HG03175 (cell line): ENCODE measurements at regions not wholly inside any gene's neighbourhood (a gene's known extent, or its start where the extent isn't known, plus 50 kb on each side); places are given as distances from the start of the nearest gene placed in this dataset.
A peak's percentile ranks its signal among the peaks of the same experiment; 100 is the strongest.
"Not testable (repeated sequence)": the region's sequence is repeated elsewhere in the genome, so short reads cannot be mapped to it uniquely, and the experiment has no call there.

ENCODE experiments used
- ATAC-seq: cut with Tn5 transposase; IDR thresholded peaks from one replicate; pipeline ENCODE4 v1.9.1; 2021; ENCODE audit warnings: mild to moderate bottlenecking, moderate library complexity; ENCODE audit not compliant: unreplicated experiment

GRCh38 chr4:105022811-105023667, 123.6 kb upstream of the TET2 start:
- no peak for ATAC-seq

DNA sequence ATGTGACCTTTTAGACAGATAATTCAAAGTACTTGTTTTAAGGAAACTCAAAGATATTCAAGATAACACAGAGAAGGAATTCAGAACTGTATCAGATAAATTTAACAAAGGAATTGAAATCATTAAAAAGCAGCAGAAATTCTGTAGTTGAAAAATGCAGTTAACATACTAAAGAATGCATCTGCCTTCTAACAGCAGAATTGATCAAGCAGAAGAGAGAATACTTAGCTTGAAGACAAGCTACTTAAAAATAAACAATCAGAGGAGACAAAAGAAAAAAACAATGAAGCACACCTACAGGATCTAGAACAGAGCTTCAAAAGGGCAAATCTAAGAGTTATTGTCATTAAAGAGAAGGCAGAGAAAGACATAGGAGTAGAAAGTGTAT, 123.0 kb upstream of the TET2 start:
- no peak for ATAC-seq

- no peak for ATAC-seq
Measured at GRCh38 chr4:105025263-105026017, 121.2 kb upstream of the TET2 start.

- ATAC-seq: no peak
Measured at GRCh38 chr4:105036991-105037390, 109.7 kb upstream of the TET2 start.

- ATAC-seq: no peak
Measured at GRCh38 chr4:105042451-105042850, 104.2 kb upstream of the TET2 start.

GRCh38 chr4:105050896-105051295, 95.8 kb upstream of the TET2 start:
- no peak for ATAC-seq

DNA sequence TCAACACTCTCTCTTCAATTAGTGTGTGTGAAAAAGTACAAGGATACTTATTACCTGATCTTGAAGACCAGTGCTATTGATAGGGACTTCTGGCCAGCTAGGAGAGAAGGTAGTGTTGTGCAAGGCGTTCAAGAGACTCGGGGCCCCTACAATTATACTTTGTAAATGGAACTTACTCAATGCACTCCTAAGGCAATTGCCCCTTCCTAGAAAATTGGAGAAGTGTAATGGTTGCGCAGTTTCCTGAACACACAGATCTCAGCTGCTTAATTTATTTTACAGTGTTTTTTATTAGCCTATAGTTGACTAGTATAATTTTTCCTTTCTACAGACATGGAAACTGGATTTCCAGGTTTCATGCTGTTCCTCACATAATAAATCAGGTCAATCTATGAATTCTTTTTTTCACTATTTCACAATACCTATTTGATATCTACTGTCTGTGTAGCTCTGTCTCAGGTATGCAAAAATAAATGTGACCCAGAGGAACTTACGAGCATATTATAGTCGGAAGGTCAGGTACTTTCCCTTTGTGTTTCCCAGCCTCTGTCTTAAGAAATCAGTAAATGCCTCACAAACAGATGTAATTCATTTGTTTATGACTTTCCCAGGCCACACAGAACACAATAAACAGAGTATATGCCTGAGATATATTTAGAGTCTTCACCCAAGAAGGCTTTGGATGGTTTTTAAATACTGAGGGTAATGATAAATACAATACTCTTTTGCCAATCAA, 89.1 kb upstream of the TET2 start:
- no peak for ATAC-seq

DNA sequence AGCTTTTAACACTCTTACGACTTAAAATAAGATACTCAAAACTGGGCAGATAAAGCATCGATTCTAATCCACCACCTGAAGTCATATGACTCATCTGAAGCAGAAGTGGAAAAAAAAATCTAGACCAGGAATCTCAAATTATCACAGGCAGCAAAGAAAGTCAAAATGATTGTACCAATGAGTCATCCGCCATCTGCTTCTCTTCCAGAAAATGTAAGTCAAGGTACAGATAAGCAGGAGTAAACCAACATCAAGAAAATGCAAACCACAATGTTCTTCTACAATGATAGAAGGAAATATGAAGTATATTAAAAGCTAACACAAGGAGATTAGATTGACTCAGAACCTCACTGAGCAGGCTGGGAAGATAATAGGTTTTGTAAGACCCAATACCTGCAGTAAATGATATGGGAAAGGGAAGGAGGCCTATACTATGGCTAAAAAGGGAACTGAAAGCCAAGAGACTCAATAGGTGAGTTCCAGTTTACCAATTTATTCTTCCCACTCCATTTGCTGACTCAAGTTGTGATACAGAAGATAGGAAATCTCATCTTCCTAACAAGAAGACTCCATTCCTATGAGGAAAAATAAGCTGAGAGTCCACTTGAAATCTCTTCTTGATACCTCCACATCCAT, 88.4 kb upstream of the TET2 start:
- ATAC-seq: no peak

DNA sequence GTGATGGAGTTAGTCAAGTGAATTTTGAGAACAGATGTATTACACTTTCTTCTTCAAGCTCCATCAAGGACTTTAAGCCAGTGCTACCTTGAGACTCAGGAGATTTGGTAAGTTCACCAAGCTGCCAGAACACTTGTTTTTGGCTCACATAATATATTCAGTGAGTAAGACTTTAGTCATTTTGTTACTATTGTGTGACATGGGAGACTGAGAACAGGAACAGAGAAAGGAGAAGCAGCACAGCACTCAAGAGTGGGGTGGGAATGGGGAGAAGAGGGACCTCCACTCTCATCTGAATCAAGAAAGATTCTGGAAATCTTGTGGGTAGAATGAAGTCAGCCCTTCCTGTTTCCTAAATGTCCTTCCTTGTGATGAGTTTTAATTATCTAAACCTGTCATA, 87.3 kb upstream of the TET2 start:
- peak; percentile 26 for ATAC-seq

DNA sequence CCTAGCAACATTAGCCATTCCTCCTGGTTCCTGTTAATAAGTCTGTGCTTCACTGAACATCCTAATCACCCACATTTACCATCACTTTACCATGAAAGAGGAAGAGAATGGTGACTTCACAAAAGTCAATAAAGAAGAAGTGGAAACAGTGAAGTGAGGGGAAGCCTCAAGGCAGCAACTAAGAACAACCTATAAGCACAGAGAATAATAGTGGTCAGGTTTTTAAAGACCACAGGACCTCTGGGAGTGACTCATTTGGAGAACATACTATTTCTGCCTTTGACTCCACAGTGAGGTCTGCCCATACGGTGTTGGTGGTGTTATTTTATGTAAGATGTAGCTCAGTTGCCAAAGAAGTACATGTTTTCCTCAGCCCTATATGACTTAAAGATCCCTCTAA, 86.0 kb upstream of the TET2 start:
- peak; percentile 93 for ATAC-seq

DNA sequence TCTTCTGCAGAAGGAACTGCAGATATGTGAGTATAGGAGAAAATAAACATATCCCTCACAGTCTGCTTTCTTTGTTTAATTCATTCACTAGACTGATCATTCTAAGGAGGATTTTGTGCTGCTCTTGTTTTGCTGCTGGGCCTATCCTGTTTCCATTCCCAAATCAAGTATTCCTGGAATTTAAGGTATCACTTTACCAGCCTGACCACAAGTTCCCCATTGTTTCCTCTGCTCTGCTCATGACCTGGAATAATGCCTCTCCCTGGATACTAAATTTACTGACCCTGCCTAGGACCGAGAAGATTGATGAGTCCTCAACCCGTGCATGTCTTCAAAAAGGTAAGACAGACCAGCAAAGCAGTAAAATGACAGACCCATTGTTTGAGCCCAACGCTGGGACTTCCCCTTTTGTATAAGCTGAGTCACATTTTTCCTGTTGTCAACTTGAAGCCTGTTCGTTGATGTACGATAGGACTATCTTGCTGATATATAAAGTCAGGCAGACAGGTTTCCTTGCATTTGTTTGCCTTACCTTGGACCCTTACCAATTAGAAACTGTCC, 85.5 kb upstream of the TET2 start:
- ATAC-seq: peak; percentile 31

GRCh38 chr4:105061731-105062130, 84.9 kb upstream of the TET2 start:
- ATAC-seq: no peak

DNA sequence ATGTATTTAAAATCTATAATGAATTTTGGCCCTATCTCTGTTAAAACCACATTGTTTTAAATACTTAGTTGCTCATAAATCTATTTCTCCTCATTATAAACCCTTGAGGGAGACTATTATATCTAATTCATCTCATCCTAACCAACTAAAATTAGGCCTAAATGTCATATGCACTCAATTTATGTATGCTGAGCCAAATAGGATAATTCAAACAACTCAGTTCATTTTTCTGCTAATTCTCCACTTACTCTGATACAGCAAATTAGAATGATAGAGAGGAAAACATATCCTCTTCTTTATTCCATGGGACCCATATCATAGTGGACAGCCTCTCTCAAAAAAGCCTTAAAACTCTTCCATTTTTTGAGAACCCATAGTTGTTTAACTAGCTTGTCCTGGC, 80.3 kb upstream of the TET2 start:
- no peak for ATAC-seq

DNA sequence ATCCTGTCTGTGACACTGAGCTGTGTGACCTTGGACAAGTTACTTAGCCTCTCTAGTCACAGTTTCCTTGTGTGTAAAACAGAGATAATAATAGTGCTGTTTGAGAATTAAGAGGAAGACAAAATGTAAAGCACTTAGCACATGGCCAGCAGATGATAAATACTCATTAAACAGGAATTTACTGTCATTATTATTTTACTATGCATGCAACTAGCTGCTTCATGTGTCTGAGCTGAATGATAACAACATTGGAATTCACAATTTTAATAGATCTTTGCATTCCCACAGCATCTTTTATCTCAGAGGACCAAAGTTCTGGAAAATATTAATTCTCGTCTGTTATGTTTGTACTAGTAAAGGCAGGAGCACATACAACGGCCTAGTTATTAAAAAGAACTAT, 79.2 kb upstream of the TET2 start:
- ATAC-seq: no peak

- ATAC-seq: no peak
Measured at GRCh38 chr4:105067946-105068345, 78.7 kb upstream of the TET2 start.

- ATAC-seq: no peak
Measured at GRCh38 chr4:105068516-105068915, 78.2 kb upstream of the TET2 start.

GRCh38 chr4:105072095-105072494, 74.6 kb upstream of the TET2 start:
- ATAC-seq: not testable (repeated sequence)

DNA sequence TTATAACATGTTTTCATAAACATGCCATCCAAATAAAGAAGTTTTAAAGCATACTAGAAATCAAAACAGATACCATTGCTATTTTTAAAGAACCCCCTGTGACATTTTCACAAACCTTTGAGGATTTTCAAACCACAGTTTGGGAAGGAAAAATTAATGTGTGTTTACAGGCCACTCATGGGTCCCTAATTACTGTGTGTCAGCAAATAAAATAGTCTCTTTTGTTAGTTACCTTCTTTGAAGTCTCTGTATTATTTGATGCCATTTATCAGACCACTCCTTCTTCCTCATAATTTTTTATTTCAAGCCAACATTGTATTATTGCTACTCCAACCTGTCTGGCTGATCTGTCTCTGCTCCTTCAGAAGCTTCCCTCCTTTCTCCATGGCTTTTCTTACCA, 72.6 kb upstream of the TET2 start:
- ATAC-seq: no peak

- ATAC-seq: no peak
Measured at GRCh38 chr4:105075045-105075444, 71.6 kb upstream of the TET2 start.

- no peak for ATAC-seq
Measured at GRCh38 chr4:105088110-105088879, 58.4 kb upstream of the TET2 start.
